Muscle of arm (tissue), 1 donor: ENCODE measurements at regions not wholly inside any gene's neighbourhood (a gene's known extent, or its start where the extent isn't known, plus 50 kb on each side); places are given as distances from the start of the nearest gene placed in this dataset.

Experiments used
- DNase-seq: peaks from one replicate; pipeline ENCODE4 v3.0.0-alpha.2; 2013

- DNase-seq, result no peak
Observed at GRCh38 chr14:101357038-101357437, 204.3 kb upstream of the DIO3 start.

DNA sequence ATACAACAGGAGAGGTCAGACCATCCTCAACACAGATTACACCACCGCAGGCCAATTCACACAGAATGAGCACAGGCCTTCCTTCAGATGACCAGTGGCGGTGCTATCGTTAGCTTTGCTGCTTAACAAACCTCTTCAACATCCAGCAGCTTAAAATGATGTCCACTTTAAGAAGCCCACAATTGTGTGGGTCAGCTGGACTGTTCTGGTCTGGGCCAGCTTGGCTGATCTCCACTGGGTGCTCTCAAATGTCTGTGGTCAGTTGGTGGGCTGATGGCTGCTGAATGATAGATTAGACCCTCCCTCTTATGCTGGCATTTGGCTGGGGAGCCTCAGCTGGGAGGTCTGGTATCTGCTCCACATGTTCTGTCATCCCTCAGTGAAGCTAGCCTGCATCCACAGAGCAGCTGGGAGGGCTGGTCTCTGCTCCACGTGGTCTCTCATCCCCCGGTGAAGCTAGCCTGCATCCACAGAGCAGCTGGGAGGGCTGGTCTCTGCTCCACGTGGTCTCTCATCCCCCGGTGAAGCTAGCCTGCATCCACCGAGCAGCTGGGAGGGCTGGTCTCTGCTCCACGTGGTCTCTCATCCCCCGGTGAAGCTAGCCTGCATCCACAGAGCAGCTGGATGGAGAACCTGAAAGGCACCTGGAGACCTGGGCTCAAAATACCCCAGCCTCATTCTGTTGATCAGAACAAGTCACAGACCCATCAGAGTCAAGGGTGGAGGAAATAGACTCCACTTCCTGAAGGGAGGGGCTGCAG, 203.6 kb upstream of the DIO3 start:
- no peak for DNase-seq

DNA sequence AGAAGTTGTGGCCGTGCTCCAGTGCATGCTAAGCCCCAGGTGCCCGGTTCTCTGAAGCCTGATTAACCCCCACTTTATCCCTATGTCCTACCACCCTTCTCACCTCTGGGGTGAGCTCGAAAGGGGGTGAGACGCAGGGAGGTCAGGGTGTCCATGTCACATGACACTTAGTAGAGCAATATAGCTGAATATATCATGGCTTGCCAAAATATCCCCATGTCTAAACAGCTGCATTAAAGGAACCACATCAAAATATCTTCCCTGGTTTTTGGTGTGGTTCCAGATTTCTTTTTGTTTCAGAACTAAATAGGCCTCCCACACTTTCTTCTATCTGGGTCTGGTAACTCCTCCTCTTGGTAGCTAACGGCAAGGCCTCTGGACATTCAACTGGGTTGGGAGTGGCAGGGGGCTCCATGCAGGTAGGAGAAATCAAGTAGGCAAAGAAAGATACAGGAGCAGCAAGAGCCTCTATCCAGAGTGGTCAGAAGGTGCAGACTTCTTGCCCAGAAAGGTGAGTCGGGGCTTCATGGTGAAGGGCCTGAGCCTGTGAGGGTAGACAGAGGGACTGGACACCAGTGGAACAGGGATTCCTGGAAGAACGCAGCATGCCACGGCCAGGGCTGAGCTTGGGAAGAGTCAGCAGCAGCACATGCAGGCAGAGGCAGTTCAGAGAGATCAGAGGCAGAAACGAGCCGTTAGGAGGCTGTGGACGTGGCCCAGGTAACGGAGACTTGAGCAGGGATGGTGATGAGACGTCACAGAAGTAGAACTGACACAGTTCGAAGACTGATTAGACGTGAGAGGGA, 202.8 kb upstream of the DIO3 start:
- DNase-seq, result no peak

DNA sequence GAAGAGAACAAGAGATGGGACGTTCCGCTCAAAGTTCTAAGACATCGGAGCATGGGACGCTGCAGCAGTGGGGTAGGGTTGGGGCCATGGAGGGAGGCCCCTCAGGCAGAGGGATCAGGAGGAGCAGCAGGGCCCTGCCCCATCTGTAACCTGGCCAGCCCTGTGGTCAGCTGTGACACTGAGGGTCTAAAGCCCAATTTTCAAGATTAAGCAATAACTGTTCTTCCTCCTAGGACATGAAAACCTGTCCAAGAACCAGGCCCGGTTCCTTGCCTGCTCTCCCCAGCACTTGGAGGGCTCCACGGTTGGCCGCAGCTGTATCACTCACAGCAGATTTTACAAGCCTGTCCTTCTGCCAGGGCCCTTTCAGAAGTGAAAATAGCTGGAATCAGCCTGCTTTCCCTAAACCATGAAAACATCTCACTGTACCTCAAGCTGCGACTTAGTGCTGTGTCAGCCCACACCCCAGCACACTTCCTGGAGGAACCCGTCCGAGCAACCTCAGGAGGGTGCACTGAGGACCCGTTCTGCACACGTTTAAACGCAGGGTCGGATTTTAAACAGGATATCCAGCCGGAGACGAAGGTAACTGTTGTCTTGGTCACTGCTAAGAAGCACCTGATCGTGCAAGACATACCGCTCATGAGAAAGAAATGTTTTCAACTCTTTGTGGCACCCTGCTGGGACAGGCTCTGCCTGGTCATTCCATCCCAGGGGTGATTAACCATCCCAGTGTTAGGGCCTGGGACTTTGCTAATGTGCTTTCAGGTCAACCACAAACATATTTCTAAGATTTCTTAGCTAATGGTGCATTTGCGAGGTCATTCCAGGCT, 201.9 kb upstream of the DIO3 start:
- peak; percentile 55 for DNase-seq

GRCh38 chr14:101360054-101360911, 201.0 kb upstream of the DIO3 start:
- peak; percentile 73 for DNase-seq

DNA sequence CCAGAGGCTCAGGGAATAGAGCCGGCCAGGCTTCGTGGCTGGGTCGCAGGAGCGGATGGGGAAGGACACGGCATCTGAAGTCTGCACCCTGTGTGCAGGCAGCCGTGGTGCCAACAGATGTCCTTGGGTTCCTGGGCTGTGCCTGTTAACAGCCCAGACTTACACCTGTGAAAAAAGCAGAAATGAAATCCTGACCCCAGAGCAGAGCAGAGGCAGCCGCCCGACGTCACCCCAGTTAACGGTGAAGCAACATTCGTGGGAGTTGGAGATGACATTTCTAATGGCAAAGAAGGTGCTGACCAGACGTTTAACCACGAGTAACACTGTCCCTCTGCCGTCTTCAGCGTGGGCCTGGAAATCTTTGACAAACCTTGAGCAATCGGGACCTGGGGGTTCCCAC, 200.3 kb upstream of the DIO3 start:
- DNase-seq, result no peak

DNA sequence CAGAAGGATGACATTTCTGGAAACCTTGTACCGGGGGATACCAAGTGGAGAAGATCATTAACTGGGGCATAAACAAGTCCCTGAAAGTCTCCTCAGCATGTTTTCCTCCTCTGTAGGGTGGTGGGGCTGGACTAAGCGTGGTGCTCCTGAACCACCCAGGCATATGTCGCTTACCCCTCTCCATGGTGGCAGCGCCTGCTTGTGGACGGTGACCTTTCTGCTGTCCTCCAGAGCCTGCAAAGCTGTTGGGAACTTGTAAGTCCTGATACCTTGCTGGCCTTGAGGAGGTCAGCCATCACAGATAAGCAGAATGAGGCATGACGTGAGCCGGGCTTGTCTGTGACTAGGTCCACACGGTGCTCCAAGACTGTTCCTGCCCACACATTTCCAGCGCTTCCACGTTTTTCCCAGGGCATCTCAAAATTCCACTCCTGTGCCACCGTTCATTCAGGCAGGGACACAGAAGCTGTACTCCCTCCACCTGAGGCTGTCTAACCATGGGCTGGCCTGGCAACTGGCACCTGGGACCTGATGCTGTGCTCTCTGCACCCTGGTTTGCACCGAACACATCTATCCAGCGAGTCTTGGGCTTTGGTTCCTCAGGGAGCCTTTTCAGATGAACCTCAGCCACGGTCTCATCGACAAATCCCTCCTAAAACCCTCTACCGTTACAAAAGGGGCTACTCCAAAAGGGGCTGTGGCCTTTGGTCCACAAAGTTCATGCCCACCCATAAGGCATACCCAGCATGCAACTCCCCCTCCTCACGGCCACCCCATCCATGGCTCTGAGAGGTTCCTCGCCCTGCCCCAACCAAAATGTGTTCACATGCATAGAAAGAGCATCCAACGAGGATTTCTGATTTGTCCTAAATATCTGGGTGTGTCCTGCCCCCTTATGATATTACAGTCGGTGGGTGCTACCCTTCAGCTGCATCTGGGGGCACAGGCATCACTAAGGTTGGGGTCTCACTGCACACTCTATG, 199.6 kb upstream of the DIO3 start:
- DNase-seq, result no peak

GRCh38 chr14:101362529-101363260, 198.6 kb upstream of the DIO3 start:
- no peak for DNase-seq

DNA sequence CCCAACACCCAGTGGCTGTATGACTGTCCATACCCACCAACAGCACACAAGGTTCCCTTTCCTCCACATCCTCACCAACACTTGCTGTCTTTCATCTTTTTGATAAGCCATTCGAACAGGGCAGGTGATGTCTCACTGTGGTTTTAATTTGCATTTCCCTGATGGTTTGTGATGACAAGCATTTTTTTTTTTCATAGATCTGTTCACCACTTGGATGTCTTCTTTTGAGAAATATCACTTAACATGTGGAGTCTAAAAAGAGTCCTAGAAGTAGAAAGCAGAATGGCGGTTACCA, 198.1 kb upstream of the DIO3 start:
- no peak for DNase-seq

- no peak for DNase-seq
Observed at GRCh38 chr14:101363880-101364391, 197.4 kb upstream of the DIO3 start.

DNA sequence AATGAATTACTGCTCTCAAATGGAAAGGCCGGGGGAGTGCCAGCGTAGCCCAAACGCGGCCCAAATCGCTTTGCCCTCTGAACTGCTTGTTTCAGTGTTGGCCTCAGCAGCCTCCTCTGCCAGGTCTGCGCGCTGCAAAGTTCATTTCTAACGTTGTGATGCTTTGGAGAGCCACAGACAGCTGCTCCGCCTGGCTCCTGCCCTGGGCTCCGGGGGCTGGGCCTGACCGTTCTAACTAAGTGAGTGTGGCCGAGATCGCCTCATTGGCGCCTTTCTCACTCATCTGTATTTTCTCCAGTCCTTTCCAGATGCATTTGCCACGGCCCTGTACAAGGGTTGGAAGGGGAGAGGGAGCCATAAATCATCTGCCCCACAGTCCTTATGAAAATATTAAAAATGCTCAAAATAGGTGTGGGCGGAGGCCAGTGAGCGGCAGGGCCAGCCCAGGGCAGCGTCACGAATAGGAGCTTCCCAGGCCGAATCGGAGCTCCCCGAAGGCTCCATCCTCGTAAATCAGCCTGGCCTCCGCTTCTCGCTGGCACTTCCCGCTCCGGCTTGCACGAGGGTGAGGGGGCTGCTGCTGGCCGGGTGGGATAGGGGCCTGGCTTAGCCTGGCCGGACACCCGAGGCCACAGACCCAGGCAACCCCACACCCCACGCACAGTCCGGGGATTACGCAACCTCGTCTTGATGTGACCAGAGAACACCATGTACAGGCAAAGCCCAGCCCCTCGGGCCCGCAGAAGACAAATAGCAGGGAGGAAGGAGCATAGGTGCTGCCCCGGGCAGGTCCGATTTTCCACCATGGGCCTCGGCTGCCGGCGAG, 196.6 kb upstream of the DIO3 start:
- peak; percentile 51 for DNase-seq

DNA sequence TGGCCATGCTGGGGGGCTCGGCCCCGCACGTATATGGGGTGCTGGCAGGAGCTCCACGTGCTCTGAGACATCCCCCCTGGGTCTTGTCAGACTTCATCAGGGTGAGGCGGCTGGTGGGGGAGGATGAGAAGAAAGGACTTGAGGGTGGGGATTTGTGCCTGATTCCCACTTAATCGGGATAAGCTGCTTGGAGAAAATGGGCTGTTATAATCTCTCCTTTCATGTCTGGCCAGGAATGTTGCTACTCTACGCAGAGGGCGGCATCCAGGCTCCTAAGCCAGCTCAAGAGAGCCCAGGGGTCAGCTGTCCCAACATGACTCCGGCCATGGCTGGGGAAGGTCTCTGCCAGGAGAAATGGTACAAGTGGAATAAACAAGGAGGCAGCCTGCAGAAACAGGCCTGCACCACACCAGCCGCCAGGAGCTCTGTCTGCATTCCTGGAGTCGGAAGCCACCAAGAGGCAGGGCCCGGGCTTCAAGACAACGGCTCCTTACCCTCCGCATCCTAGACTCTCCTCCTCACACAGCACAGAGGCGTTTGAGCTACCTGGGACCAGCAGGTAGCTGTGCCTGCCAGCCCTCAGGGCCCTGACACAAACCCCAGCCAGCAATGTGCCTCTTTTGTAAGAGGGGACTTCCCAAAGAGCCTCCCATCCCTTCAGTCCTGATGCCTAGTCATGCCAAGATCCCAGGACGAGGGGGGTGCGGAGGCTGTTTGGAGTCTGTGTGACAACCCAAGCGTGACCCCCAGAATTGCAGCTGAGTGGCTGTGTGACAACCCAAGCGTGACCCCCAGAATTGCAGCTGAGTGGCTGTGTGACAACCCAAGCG, 195.8 kb upstream of the DIO3 start:
- no peak for DNase-seq

- no peak for DNase-seq
Observed at GRCh38 chr14:101367421-101368261, 193.7 kb upstream of the DIO3 start.

DNA sequence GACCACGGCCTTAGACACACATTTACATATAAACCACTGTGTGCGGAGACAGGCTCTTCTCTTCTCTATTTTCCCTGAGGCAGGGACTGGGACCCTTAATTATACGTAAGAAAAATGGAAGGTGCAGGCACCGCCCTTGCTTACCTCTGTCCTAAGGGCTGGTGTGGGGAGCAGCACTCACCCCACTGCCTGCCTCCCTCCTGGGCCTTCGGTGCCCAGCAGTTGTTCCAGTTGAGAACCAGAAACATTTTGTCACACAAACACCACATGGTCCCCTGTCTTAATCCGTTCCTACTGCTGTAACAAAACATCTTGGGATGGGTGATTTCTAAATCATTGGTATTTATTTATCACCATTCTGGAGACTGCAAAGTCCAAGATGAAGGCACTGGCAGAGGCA, 192.7 kb upstream of the DIO3 start:
- DNase-seq, result no peak

- DNase-seq, result no peak
Observed at GRCh38 chr14:101369194-101369915, 191.9 kb upstream of the DIO3 start.
